ENCODE measurements at regions not wholly inside any gene's neighbourhood (a gene's known extent, or its start where the extent isn't known, plus 50 kb on each side); places are given as distances from the start of the nearest gene placed in this dataset.

GRCh38 chr15:47523681-47524475 lies 193.4 kb upstream of the SEMA6D start:
- H3K27ac Mint-ChIP-seq (ENCODE audit: unreplicated experiment), result no peak overlapping the region
- H3K4me1 Mint-ChIP-seq (ENCODE audit: unreplicated experiment), result peaks cover 8% of the 10 kb centered on the region
- no peak for DNase-seq (ENCODE audit: low spot score)
- no peaks in the 10 kb centered on the region for H3K36me3 Mint-ChIP-seq (ENCODE audit: low read depth, unreplicated experiment)
- no peak for TF ChIP-seq CTCF (IDR thresholded peaks at IDR 0.05; ENCODE audit: unreplicated experiment)
- no peaks in the 10 kb centered on the region for H3K27me3 Mint-ChIP-seq (ENCODE audit: unreplicated experiment)
- no peaks in the 10 kb centered on the region for H3K9me3 Mint-ChIP-seq (ENCODE audit: unreplicated experiment)
- no peak overlapping the region for H3K4me3 Mint-ChIP-seq (ENCODE audit: unreplicated experiment)

- H3K36me3 Mint-ChIP-seq (ENCODE audit: low read depth, unreplicated experiment), result no peaks in the 10 kb centered on the region
- TF ChIP-seq CTCF (IDR thresholded peaks at IDR 0.05; ENCODE audit: unreplicated experiment), result no peak
- no peaks in the 10 kb centered on the region for H3K27me3 Mint-ChIP-seq (ENCODE audit: unreplicated experiment)
These were observed 188.1 kb upstream of the SEMA6D start for GRCh38 chr15:47529241-47529640.

GRCh38 chr15:47534673-47535072 lies 182.6 kb upstream of the SEMA6D start:
- H3K27ac Mint-ChIP-seq (ENCODE audit: unreplicated experiment), result no peak overlapping the region
- H3K9me3 Mint-ChIP-seq (ENCODE audit: unreplicated experiment), result no peaks in the 10 kb centered on the region
- no peaks in the 10 kb centered on the region for H3K36me3 Mint-ChIP-seq (ENCODE audit: low read depth, unreplicated experiment)
- H3K27me3 Mint-ChIP-seq (ENCODE audit: unreplicated experiment), result peaks cover 2% of the 10 kb centered on the region
- no peak for DNase-seq (ENCODE audit: low spot score)
- no peak overlapping the region for H3K4me3 Mint-ChIP-seq (ENCODE audit: unreplicated experiment)
- no peak for TF ChIP-seq CTCF (IDR thresholded peaks at IDR 0.05; ENCODE audit: unreplicated experiment)
- H3K4me1 Mint-ChIP-seq (ENCODE audit: unreplicated experiment), result no peaks in the 10 kb centered on the region

More at GRCh38 chr15:47529241-47529640, 188.1 kb upstream of the SEMA6D start:
- no peak overlapping the region for H3K27ac Mint-ChIP-seq (ENCODE audit: unreplicated experiment)
- no peak for DNase-seq (ENCODE audit: low spot score)
- no peak overlapping the region for H3K4me3 Mint-ChIP-seq (ENCODE audit: unreplicated experiment)
- no peaks in the 10 kb centered on the region for H3K4me1 Mint-ChIP-seq (ENCODE audit: unreplicated experiment)
- H3K9me3 Mint-ChIP-seq (ENCODE audit: unreplicated experiment), result no peaks in the 10 kb centered on the region

- H3K27me3 Mint-ChIP-seq (ENCODE audit: unreplicated experiment), result peaks cover 3% of the 10 kb centered on the region
- H3K36me3 Mint-ChIP-seq (ENCODE audit: low read depth, unreplicated experiment), result no peaks in the 10 kb centered on the region
These were observed 175.7 kb upstream of the SEMA6D start for GRCh38 chr15:47541562-47541961.

More at GRCh38 chr15:47541562-47541961, 175.7 kb upstream of the SEMA6D start:
- no peaks in the 10 kb centered on the region for H3K4me1 Mint-ChIP-seq (ENCODE audit: unreplicated experiment)
- no peak overlapping the region for H3K4me3 Mint-ChIP-seq (ENCODE audit: unreplicated experiment)
- H3K27ac Mint-ChIP-seq (ENCODE audit: unreplicated experiment), result no peak overlapping the region
- no peak for TF ChIP-seq CTCF (IDR thresholded peaks at IDR 0.05; ENCODE audit: unreplicated experiment)
- no peak for DNase-seq (ENCODE audit: low spot score)
- H3K9me3 Mint-ChIP-seq (ENCODE audit: unreplicated experiment), result no peaks in the 10 kb centered on the region

Measured in endothelial cell (in vitro differentiated cells).